H9 (cell line): ENCODE measurements at regions not wholly inside any gene's neighbourhood (a gene's known extent, or its start where the extent isn't known, plus 50 kb on each side); places are given as distances from the start of the nearest gene placed in this dataset.

Source experiments
- DNase-seq: peaks from one replicate; pipeline ENCODE4 v3.0.0-alpha.2; 2017
- H2AFZ ChIP-seq: one replicate; pipeline ENCODE4 v1.6.1; 2013; ENCODE audit warnings: mild to moderate bottlenecking, low read length, control low read depth, moderate library complexity
- H2AK5ac ChIP-seq: 2 replicates; pipeline ENCODE4 v1.6.1; 2013; ENCODE audit warnings: low read length, control low read depth, mixed read lengths; ENCODE audit not compliant: insufficient read length
- H2BK120ac ChIP-seq: one replicate; pipeline ENCODE4 v1.6.1; 2013; ENCODE audit warnings: low read depth, mild to moderate bottlenecking, low read length, control low read depth, inconsistent platforms; ENCODE audit not compliant: poor library complexity, severe bottlenecking
- H2BK12ac ChIP-seq: 2 replicates; pipeline ENCODE4 v1.6.1; 2013; ENCODE audit warnings: low read length, control low read depth, mixed read lengths, low read depth; ENCODE audit not compliant: insufficient read length
- H2BK15ac ChIP-seq: 2 replicates; pipeline ENCODE4 v1.6.1; 2013; ENCODE audit warnings: low read depth, low read length, control low read depth
- H2BK20ac ChIP-seq: one replicate; pipeline ENCODE4 v1.6.1; 2013; ENCODE audit warnings: low read depth, mild to moderate bottlenecking, low read length, control low read depth, inconsistent platforms; ENCODE audit not compliant: poor library complexity, severe bottlenecking
- H2BK5ac ChIP-seq: 2 replicates; pipeline ENCODE4 v1.6.1; 2013; ENCODE audit warnings: low read length, control low read depth, mixed read lengths; ENCODE audit not compliant: insufficient read length
- H3K14ac ChIP-seq: 2 replicates; pipeline ENCODE4 v1.6.1; 2013; ENCODE audit warnings: low read length, control low read depth; ENCODE audit not compliant: insufficient read depth
- H3K18ac ChIP-seq: 2 replicates; pipeline ENCODE4 v1.6.1; 2013; ENCODE audit warnings: low read depth, mild to moderate bottlenecking, mixed read lengths, low read length, control low read depth; ENCODE audit not compliant: insufficient read length
- H3K23ac ChIP-seq: 2 replicates; pipeline ENCODE4 v1.6.1; 2013; ENCODE audit warnings: low read length, control low read depth, mixed read lengths, low read depth; ENCODE audit not compliant: insufficient read length
- H3K23me2 ChIP-seq: 2 replicates; pipeline ENCODE4 v1.6.1; 2013; ENCODE audit warnings: low read depth, mild to moderate bottlenecking, mixed read lengths, low read length, control low read depth; ENCODE audit not compliant: insufficient read length, poor library complexity, severe bottlenecking
- H3K27ac ChIP-seq: 2 replicates; pipeline ENCODE4 v1.5.1; 2013; ENCODE audit warnings: low read length, control low read depth, mixed read lengths, low read depth; ENCODE audit not compliant: insufficient read length
- H3K27me3 ChIP-seq: 2 replicates; pipeline ENCODE4 v1.6.1; 2013; ENCODE audit warnings: low read length, control low read depth, inconsistent platforms; ENCODE audit not compliant: insufficient read depth
- H3K4ac ChIP-seq: 2 replicates; pipeline ENCODE4 v1.6.1; 2013; ENCODE audit warnings: low read depth, mild to moderate bottlenecking, control low read depth, inconsistent platforms, low read length, moderate library complexity
- H3K4me1 ChIP-seq: 2 replicates; pipeline ENCODE4 v1.6.1; 2013; ENCODE audit warnings: low read length, control low read depth, inconsistent platforms; ENCODE audit not compliant: insufficient read depth
- H3K4me2 ChIP-seq: 2 replicates; pipeline ENCODE4 v1.6.1; 2013; ENCODE audit warnings: low read length, control low read depth, mixed read lengths; ENCODE audit not compliant: insufficient read length, insufficient read depth
- H3K56ac ChIP-seq: 2 replicates; pipeline ENCODE4 v1.6.1; 2013; ENCODE audit warnings: low read depth, mild to moderate bottlenecking, mixed read lengths, low read length, control low read depth; ENCODE audit not compliant: insufficient read length
- H3K79me1 ChIP-seq: 2 replicates; pipeline ENCODE4 v1.6.1; 2013; ENCODE audit warnings: low read depth, mild to moderate bottlenecking, moderate library complexity, low read length, control low read depth, inconsistent platforms; ENCODE audit not compliant: insufficient read depth, poor library complexity, severe bottlenecking
- H3K79me2 ChIP-seq: 2 replicates; pipeline ENCODE4 v1.6.1; 2013; ENCODE audit warnings: low read length, control low read depth, inconsistent platforms; ENCODE audit not compliant: insufficient read depth
- H3K9ac ChIP-seq: 2 replicates; pipeline ENCODE4 v1.6.1; 2013; ENCODE audit warnings: low read length, control low read depth, mixed read lengths; ENCODE audit not compliant: insufficient read length; ENCODE audit errors: extremely low read depth
- H3K9me3 ChIP-seq: one replicate; pipeline ENCODE4 v1.6.1; 2013; ENCODE audit warnings: low read depth, low read length, inconsistent platforms; ENCODE audit not compliant: control insufficient read depth
- H3T11ph ChIP-seq: one replicate; pipeline ENCODE4 v1.6.1; 2013; ENCODE audit warnings: mild to moderate bottlenecking, low read length, control low read depth, inconsistent platforms
- H4K20me1 ChIP-seq: one replicate; pipeline ENCODE4 v1.6.1; 2013; ENCODE audit not compliant: control insufficient read depth, insufficient read length, insufficient read depth
- H4K5ac ChIP-seq: 2 replicates; pipeline ENCODE4 v1.6.1; 2013; ENCODE audit warnings: low read depth, mild to moderate bottlenecking, mixed read lengths, low read length, control low read depth; ENCODE audit not compliant: insufficient read length
- H4K8ac ChIP-seq: replicated peaks from 2 replicates; pipeline ENCODE4 v1.6.1; 2013; ENCODE audit warnings: low read length, control low read depth, mixed read lengths, low read depth; ENCODE audit not compliant: insufficient read length
- H4K91ac ChIP-seq: 2 replicates; pipeline ENCODE4 v1.6.1; 2013; ENCODE audit warnings: low read depth, mild to moderate bottlenecking, moderate library complexity, mixed read lengths, low read length, control low read depth; ENCODE audit not compliant: insufficient read length
- H3K27ac Mint-ChIP-seq, 3 experiments: 2 replicates in 2 of 3; 3 replicates in 1 of 3; pipeline ENCODE4 v1.8.0; 2020 to 2021; ENCODE audit warnings: mixed read lengths in 3 of 3, mild to moderate bottlenecking in 1 of 3, moderate library complexity in 1 of 3
- H3K27me3 Mint-ChIP-seq: 2 replicates; pipeline ENCODE4 v1.8.0; 2021; ENCODE audit warnings: low read depth, mild to moderate bottlenecking, moderate library complexity, mixed read lengths
- H3K36me3 Mint-ChIP-seq, 3 experiments: 2 replicates in 2 of 3; 3 replicates in 1 of 3; pipeline ENCODE4 v1.8.0; 2020 to 2021; ENCODE audit warnings: low read depth in 3 of 3, mixed read lengths in 3 of 3; ENCODE audit not compliant: insufficient read depth in 1 of 3
- H3K4me1 Mint-ChIP-seq, 2 experiments: 2 replicates each; pipeline ENCODE4 v1.8.0; 2020; ENCODE audit warnings: mixed read lengths in 2 of 2
- H3K4me3 Mint-ChIP-seq, 2 experiments: 2 replicates in 1 of 2; 3 replicates in 1 of 2; pipeline ENCODE4 v1.8.0; 2020 to 2021; ENCODE audit warnings: mild to moderate bottlenecking in 2 of 2, mixed read lengths in 2 of 2, moderate library complexity in 1 of 2
- H3K9me3 Mint-ChIP-seq, 2 experiments: 2 replicates in 1 of 2; 3 replicates in 1 of 2; pipeline ENCODE4 v1.8.0; 2020; ENCODE audit warnings: mild to moderate bottlenecking in 2 of 2, mixed read lengths in 2 of 2, moderate library complexity in 1 of 2
- WGBS: extraction: QIAGEN DNeasy Blood & Tissue Kit; methylation state at CpG from one replicate; pipeline ENCODE4 v1.1.7; 2013; ENCODE audit warnings: missing lambda C conversion rate, low lambda C conversion rate, mixed read lengths; ENCODE audit not compliant: insufficient read length; ENCODE audit errors: extremely low coverage; 5-methylcytosine and 5-hydroxymethylcytosine counted together
- TF ChIP-seq, protein P1 (sequence below): fragments of 200-600 bp; sonication (generic); conservative IDR thresholded peaks from 3 replicates; pipeline ENCODE4 v1.8.0; 2021; ENCODE audit warnings: antibody characterized with exemption, mild to moderate bottlenecking

DNA sequence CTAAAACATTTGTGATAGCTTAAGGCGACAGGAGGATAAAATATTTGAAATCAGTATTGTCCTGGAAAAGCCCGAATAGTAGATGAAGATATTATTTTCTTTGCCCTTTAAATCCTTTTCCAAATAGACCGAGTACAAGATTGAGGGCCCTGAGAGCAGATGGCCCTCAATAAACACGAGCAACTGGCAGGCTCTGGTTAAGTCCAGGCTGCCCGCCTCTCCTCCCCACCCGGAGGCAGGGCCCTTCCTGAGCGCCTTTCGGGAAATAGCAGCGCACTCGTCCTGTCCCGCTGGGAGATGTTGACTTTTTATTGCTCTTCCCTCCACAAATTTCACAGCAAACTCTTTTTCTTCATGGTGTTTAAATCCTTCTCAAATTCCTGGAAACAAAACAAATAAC lies 50.8 kb upstream of the MAX start:
- Histone ChIP-seq H3K23ac (no peak overlapping the region), H3K79me1 (no peaks in the 10 kb centered on the region), H4K91ac (no peak overlapping the region), H3K79me2 (no peaks in the 10 kb centered on the region), H3K4me2 (no peak overlapping the region), H2BK20ac (no peak overlapping the region), H2BK12ac (no peak overlapping the region), H3K9ac (no peak overlapping the region), H4K8ac (no peak overlapping the region), H3K18ac (no peak overlapping the region), H3K27ac (no peak overlapping the region), H4K5ac (no peak overlapping the region), H2AK5ac (no peak overlapping the region), H3K14ac (no peak overlapping the region), H2AFZ (no peak overlapping the region), H2BK5ac (no peak overlapping the region), H3K4ac (no peak overlapping the region), H2BK15ac (no peak overlapping the region), H3K56ac (no peak overlapping the region), H3K27me3 (no peaks in the 10 kb centered on the region), H4K20me1 (no peaks in the 10 kb centered on the region), H3K4me1 (no peaks in the 10 kb centered on the region), H2BK120ac (no peak overlapping the region), H3K9me3 (no peaks in the 10 kb centered on the region), H3T11ph (no peak overlapping the region), H3K23me2 (no peaks in the 10 kb centered on the region)
- Mint-ChIP-seq H3K36me3 (no peaks in the 10 kb centered on the region), H3K9me3 (no peaks in the 10 kb centered on the region), H3K27me3 (peaks cover 2% of the 10 kb centered on the region), H3K27ac (no peak overlapping the region; a peak in 1 of 7 replicates), H3K4me3 (no peak overlapping the region), H3K4me1 (peaks cover 10 to 13% of the 10 kb centered on the region in 2 experiments; a peak in 3 of 4 replicates)
- DNase-seq = no peak
- TF ChIP-seq, protein P1, sequence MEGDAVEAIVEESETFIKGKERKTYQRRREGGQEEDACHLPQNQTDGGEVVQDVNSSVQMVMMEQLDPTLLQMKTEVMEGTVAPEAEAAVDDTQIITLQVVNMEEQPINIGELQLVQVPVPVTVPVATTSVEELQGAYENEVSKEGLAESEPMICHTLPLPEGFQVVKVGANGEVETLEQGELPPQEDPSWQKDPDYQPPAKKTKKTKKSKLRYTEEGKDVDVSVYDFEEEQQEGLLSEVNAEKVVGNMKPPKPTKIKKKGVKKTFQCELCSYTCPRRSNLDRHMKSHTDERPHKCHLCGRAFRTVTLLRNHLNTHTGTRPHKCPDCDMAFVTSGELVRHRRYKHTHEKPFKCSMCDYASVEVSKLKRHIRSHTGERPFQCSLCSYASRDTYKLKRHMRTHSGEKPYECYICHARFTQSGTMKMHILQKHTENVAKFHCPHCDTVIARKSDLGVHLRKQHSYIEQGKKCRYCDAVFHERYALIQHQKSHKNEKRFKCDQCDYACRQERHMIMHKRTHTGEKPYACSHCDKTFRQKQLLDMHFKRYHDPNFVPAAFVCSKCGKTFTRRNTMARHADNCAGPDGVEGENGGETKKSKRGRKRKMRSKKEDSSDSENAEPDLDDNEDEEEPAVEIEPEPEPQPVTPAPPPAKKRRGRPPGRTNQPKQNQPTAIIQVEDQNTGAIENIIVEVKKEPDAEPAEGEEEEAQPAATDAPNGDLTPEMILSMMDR = no peak
- no CpG with 5 or more reads among the region's 11 CpGs for WGBS
